H1 (cell line): ENCODE measurements at regions not wholly inside any gene's neighbourhood (a gene's known extent, or its start where the extent isn't known, plus 50 kb on each side); places are given as distances from the start of the nearest gene placed in this dataset.

ENCODE experiments used
- CTCF ChIA-PET: fragments of 300-600 bp; sonication (Branson Sonifier 250); formaldehyde crosslinking; loops from one replicate; lab custom pipeline; 2021; ENCODE audit not compliant: partially characterized antibody; lab: Charles Lee
- POLR2A ChIA-PET: fragments of 300-600 bp; sonication (Branson Sonifier 250); formaldehyde crosslinking; loops from one replicate; lab custom pipeline; 2021; ENCODE audit warnings: inconsistent platforms; ENCODE audit not compliant: partially characterized antibody; lab: Charles Lee
- DNase-seq, 2 experiments: peaks; one replicate each; pipeline versions ENCODE4 v3.0.0 to v3.0.0-alpha.2; 2010 to 2022; ENCODE audit warnings: low spot score in 2 of 2, low read depth in 1 of 2, mixed read lengths in 1 of 2
- FAIRE-seq: peaks from 2 replicates; lab custom pipeline; 2011; peaks lifted over from hg19 to GRCh38; lab: Jason Lieb, UNC
- H2AFZ ChIP-seq: 2 replicates; pipeline ENCODE4 v1.8.1; 2012; ENCODE audit warnings: low read length, inconsistent platforms
- H2AK5ac ChIP-seq: 2 replicates; pipeline ENCODE4 v1.6.1; 2013; ENCODE audit warnings: low read depth, low read length
- H2BK120ac ChIP-seq: replicated peaks from 2 replicates; pipeline ENCODE3; 2013; ENCODE audit warnings: low read depth, low read length, inconsistent platforms
- H2BK12ac ChIP-seq: 2 replicates; pipeline ENCODE4 v1.6.1; 2013; ENCODE audit warnings: low read depth, low read length
- H2BK15ac ChIP-seq: 2 replicates; pipeline ENCODE4 v1.6.1; 2013; ENCODE audit warnings: low read length
- H2BK20ac ChIP-seq: 2 replicates; pipeline ENCODE4 v1.6.1; 2013; ENCODE audit warnings: low read length
- H2BK5ac ChIP-seq: 2 replicates; pipeline ENCODE4 v1.6.1; 2013; ENCODE audit warnings: low read depth, low read length
- H3K14ac ChIP-seq: 2 replicates; pipeline ENCODE4 v1.6.1; 2013; ENCODE audit warnings: inconsistent platforms; ENCODE audit not compliant: insufficient read length
- H3K18ac ChIP-seq: 2 replicates; pipeline ENCODE4 v1.6.1; 2013; ENCODE audit warnings: low read length; ENCODE audit errors: extremely low read depth
- H3K23ac ChIP-seq: 2 replicates; pipeline ENCODE4 v1.6.1; 2013; ENCODE audit warnings: inconsistent platforms; ENCODE audit not compliant: insufficient read length
- H3K23me2 ChIP-seq: 2 replicates; pipeline ENCODE4 v1.6.1; 2013; ENCODE audit warnings: low read depth, low read length
- H3K27ac ChIP-seq: 2 replicates; pipeline ENCODE4 v1.6.1; 2011; ENCODE audit warnings: low read depth, low read length, inconsistent platforms
- H3K27me3 ChIP-seq, 4 experiments: replicated peaks in 1 of 4; 1 replicate in 1 of 4; 2 replicates in 3 of 4; pipeline versions ENCODE4 v1.6.1 to v1.8.1; 2011 to 2013; ENCODE audit warnings: low read length in 3 of 4, mild to moderate bottlenecking in 3 of 4, inconsistent platforms in 2 of 4, mixed read lengths in 2 of 4, moderate library complexity in 1 of 4; ENCODE audit not compliant: control insufficient read depth in 3 of 4, insufficient read depth in 3 of 4; ENCODE audit errors: extremely low read depth in 1 of 4
- H3K36me3 ChIP-seq, 4 experiments: 2 replicates each; pipeline versions ENCODE4 v1.6.1 to v1.8.1; 2011 to 2013; ENCODE audit warnings: mild to moderate bottlenecking in 4 of 4, low read length in 3 of 4, moderate library complexity in 2 of 4, control low read depth in 1 of 4, inconsistent platforms in 1 of 4; ENCODE audit not compliant: insufficient read depth in 4 of 4, control insufficient read depth in 2 of 4
- H3K4ac ChIP-seq: replicated peaks from 2 replicates; pipeline ENCODE3; 2013; ENCODE audit warnings: low read length, low read depth, mixed read lengths, inconsistent platforms; ENCODE audit not compliant: insufficient read length
- H3K4me1 ChIP-seq, 4 experiments: replicated peaks in 1 of 4; 1 replicate in 1 of 4; 2 replicates in 3 of 4; pipeline versions ENCODE4 v1.6.1 to v1.8.1; 2011 to 2013; ENCODE audit warnings: low read length in 3 of 4, inconsistent platforms in 2 of 4, mixed read lengths in 1 of 4; ENCODE audit not compliant: insufficient read depth in 4 of 4, control insufficient read depth in 3 of 4
- H3K4me2 ChIP-seq, 2 experiments: 2 replicates each; pipeline versions ENCODE4 v1.6.1 to v1.8.1; 2011 to 2013; ENCODE audit warnings: low read depth in 2 of 2, low read length in 2 of 2, control low read depth in 1 of 2, inconsistent platforms in 1 of 2, mild to moderate bottlenecking in 1 of 2; ENCODE audit not compliant: insufficient read depth in 1 of 2
- H3K4me3 ChIP-seq, 4 experiments: fragments of 200-600, 300-600 bp in 1 of 4; sonication (generic), shearing (Covaris generic), sonication (Bioruptor Twin) in 1 of 4; 2 replicates each; pipeline versions ENCODE4 v1.5.1 to v1.8.1; 2011 to 2016; ENCODE audit warnings: low read length in 4 of 4, low read depth in 3 of 4, control low read depth in 2 of 4, inconsistent platforms in 2 of 4, mild to moderate bottlenecking in 2 of 4, mixed read lengths in 1 of 4, moderate library complexity in 1 of 4; ENCODE audit not compliant: insufficient read depth in 2 of 4; ENCODE audit errors: extremely low read depth in 1 of 4
- H3K56ac ChIP-seq: replicated peaks from 2 replicates; pipeline ENCODE3; 2013; ENCODE audit warnings: low read depth, mild to moderate bottlenecking, mixed read lengths, low read length, inconsistent platforms; ENCODE audit not compliant: insufficient read length
- H3K79me1 ChIP-seq: 2 replicates; pipeline ENCODE4 v1.6.1; 2013; ENCODE audit warnings: low read depth, low read length, control low read depth
- H3K79me2 ChIP-seq, 2 experiments: 2 replicates each; pipeline versions ENCODE4 v1.6.1 to v1.8.1; 2012 to 2013; ENCODE audit warnings: low read length in 2 of 2, mild to moderate bottlenecking in 2 of 2, inconsistent platforms in 1 of 2; ENCODE audit not compliant: insufficient read depth in 2 of 2, control insufficient read depth in 1 of 2
- H3K9ac ChIP-seq, 4 experiments: replicated peaks in 1 of 4; 1 replicate in 1 of 4; 2 replicates in 3 of 4; pipeline versions ENCODE4 v1.6.1 to v1.8.1; 2011 to 2013; ENCODE audit warnings: low read depth in 3 of 4, low read length in 3 of 4, control low read depth in 2 of 4, mild to moderate bottlenecking in 2 of 4, moderate library complexity in 2 of 4, inconsistent platforms in 1 of 4; ENCODE audit errors: extremely low read depth in 1 of 4
- H3K9me3 ChIP-seq, 2 experiments: 2 replicates each; pipeline versions ENCODE4 v1.6.1 to v1.8.1; 2012 to 2013; ENCODE audit warnings: mild to moderate bottlenecking in 2 of 2, moderate library complexity in 2 of 2, control low read depth in 1 of 2, inconsistent platforms in 1 of 2, low read depth in 1 of 2, low read length in 1 of 2, mixed read lengths in 1 of 2; ENCODE audit not compliant: insufficient read depth in 2 of 2
- H4K20me1 ChIP-seq, 2 experiments: replicated peaks in 1 of 2; 2 replicates each; pipeline versions ENCODE3 to v1.8.1; 2011 to 2013; ENCODE audit warnings: inconsistent platforms in 2 of 2, low read length in 2 of 2, mild to moderate bottlenecking in 1 of 2; ENCODE audit not compliant: insufficient read depth in 2 of 2, control insufficient read depth in 1 of 2
- H4K5ac ChIP-seq: 2 replicates; pipeline ENCODE4 v1.6.1; 2013; ENCODE audit warnings: low read length, low read depth, mixed read lengths, inconsistent platforms; ENCODE audit not compliant: insufficient read length
- H4K8ac ChIP-seq: 2 replicates; pipeline ENCODE4 v1.8.0; 2013; ENCODE audit warnings: mild to moderate bottlenecking, moderate library complexity, low read length, inconsistent platforms; ENCODE audit not compliant: insufficient read depth; ENCODE audit errors: extremely low read depth
- H4K91ac ChIP-seq: replicated peaks from 2 replicates; pipeline ENCODE3; 2013; ENCODE audit warnings: low read length, mixed read lengths, inconsistent platforms; ENCODE audit not compliant: insufficient read length
- SIX5 ChIP-seq: IDR thresholded peaks from 2 replicates; pipeline ENCODE4 v1.6.1; 2011; ENCODE audit warnings: mild to moderate bottlenecking, low read depth, low read length
- WGBS, 2 experiments: shearing (Covaris generic) in 1 of 2; methylation state at CpG; one replicate each; pipeline versions ENCODE4 v1.1.6 to v1.1.7; 2013 to 2015; ENCODE audit warnings: low lambda C conversion rate in 2 of 2, mixed read lengths in 2 of 2, inconsistent platforms in 1 of 2, low coverage in 1 of 2, missing lambda C conversion rate in 1 of 2; ENCODE audit not compliant: insufficient replicate concordance in 2 of 2, insufficient coverage in 1 of 2, insufficient read length in 1 of 2; ENCODE audit errors: extremely low coverage in 1 of 2, missing lambda C conversion rate in 1 of 2; 5-methylcytosine and 5-hydroxymethylcytosine counted together

DNA sequence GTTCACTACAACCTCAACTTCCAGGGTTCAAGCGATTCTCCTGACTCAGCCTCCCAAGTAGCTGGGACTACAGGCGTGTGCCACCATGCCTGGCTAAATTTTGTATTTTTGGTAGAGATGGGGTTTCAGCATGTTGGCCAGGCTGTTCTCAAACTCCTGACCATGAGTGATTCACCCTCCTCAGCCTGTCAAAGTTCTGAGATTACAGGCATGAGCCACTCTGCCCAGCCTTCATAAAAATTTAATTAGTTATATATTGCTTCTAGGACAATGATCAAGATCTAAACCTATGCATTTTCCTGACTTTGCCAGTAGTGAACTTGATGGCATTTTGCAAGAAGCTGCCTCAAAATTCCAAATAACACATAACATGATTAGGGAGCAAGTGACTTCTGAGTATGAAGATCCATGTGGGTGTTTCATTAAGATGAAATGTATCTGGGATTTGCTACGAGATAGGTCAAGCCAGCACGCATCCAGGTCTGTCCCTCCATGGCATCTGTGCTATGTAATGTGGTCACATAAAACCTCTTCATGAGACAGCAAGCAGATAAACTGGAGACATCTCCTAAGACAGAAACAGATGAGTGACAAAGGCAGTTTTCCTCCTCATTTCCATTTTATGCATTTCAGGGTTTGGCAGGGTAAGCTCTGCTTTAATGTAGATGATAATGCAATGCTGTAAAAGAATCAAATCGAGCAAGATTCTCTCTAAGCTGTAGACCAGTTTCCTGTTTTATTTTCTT lies 319.4 kb upstream of the ATP2B1 start:
- H2AK5ac ChIP-seq = no peak overlapping the region
- FAIRE-seq = no peak
- H3K79me2 ChIP-seq = no peaks in the 10 kb centered on the region
- TF ChIP-seq SIX5 = no peak
- H3K36me3 ChIP-seq = no peaks in the 10 kb centered on the region
- H3K79me1 ChIP-seq = no peaks in the 10 kb centered on the region
- H3K18ac ChIP-seq = no peak overlapping the region
- no peak overlapping the region for H2BK12ac ChIP-seq
- no peaks in the 10 kb centered on the region for H3K4me1 ChIP-seq
- H4K8ac ChIP-seq = no peak overlapping the region
- ChIA-PET CTCF (no interaction called here), POLR2A (no interaction called here)
- no peak for DNase-seq
- H2AFZ ChIP-seq = no peak overlapping the region
- no peak overlapping the region for H3K4ac ChIP-seq
- no peaks in the 10 kb centered on the region for H3K9me3 ChIP-seq
- H3K27ac ChIP-seq = no peak overlapping the region
- H3K23me2 ChIP-seq = no peaks in the 10 kb centered on the region
- WGBS, 2 experiments = 84% methylated on average over 5 of the region's 5 CpGs; no CpG with 5 or more reads in 1 of the 2 experiments
- 0 out of 2 replicates have a peak overlapping the region, but pooled peaks have one; percentile 31 for H2BK15ac ChIP-seq
- H2BK20ac ChIP-seq = no peak overlapping the region
- no peak overlapping the region for H3K56ac ChIP-seq
- no peak overlapping the region for H3K4me2 ChIP-seq
- H2BK120ac ChIP-seq = no peak overlapping the region
- H3K27me3 ChIP-seq = no peaks in the 10 kb centered on the region
- H4K20me1 ChIP-seq = no peaks in the 10 kb centered on the region
- no peak overlapping the region for H3K9ac ChIP-seq
- no peak overlapping the region for H3K4me3 ChIP-seq
- no peak overlapping the region for H4K91ac ChIP-seq
- H3K23ac ChIP-seq = no peak overlapping the region
- H2BK5ac ChIP-seq = no peak overlapping the region
- no peak overlapping the region for H4K5ac ChIP-seq
- no peak overlapping the region for H3K14ac ChIP-seq
